ENCODE measurements at regions not wholly inside any gene's neighbourhood (a gene's known extent, or its start where the extent isn't known, plus 50 kb on each side); places are given as distances from the start of the nearest gene placed in this dataset.
"Not testable (repeated sequence)": the region's sequence is repeated elsewhere in the genome, so short reads cannot be mapped to it uniquely, and the experiment has no call there.

DNA sequence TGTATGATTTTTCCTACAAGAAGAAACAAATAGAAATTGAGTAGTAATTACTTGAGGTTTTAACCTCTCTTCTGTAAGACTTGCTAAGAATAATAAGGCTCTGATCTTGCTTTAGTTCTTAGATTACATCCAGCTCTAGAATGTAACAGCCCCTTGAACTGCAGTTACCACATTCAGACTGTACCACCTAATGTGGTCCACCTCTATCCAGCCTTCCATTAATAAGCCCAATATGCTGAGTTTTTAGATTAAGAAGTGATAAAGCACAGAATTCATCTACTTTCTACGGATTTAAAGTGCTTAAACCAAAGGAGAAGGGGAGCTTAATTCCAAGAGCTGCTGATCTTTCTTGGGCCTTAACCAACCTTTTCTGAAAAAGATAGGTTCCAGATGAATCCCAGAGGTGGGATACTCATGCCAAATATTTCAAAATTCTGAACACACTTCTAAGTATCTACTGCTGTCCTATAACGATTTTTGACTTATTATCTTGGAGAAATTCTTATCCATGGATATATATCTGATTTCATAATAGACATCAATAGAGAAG, 131.5 kb downstream of the ZNF608 start:
- DNase-seq: no peak

DNA sequence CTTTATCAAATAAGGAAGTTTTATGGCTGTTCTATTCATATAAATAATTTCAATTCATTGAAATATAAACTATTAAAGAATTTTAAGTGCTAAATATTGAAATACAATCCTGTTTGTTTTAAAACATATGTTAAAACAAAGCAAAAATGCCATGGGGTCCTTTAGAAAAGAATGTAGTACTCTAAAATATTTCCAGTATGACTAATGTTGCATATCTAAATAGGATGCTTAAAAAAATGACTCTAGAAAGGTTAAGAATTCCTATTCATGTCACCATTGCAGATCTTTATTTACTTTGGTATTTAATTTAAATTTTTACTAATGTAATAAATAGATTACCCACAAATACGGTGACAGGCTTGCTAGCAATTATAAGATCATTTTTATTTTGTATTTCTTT, 132.3 kb downstream of the ZNF608 start:
- DNase-seq: no peak

GRCh38 chr5:124613273-124613953, 133.0 kb downstream of the ZNF608 start:
- no peak for DNase-seq

GRCh38 chr5:124612023-124612422, 134.4 kb downstream of the ZNF608 start:
- DNase-seq: no peak

DNA sequence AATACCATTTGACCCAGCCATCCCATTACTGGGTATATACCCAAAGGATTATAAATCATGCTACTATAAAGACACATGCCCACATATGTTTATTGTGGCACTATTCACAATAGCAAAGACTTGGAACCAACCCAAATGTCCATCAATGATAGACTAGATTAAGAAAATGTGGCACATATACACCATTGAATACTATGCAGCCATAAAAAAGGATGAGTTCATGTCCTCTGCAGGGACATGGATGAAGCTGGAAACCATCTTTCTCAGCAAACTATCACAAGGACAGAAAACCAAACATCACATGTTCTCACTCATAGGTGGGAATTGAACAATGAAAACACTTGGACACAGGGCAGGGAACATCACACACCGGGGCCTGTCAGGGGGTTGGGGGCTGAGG, 135.2 kb downstream of the ZNF608 start:
- DNase-seq: not testable (repeated sequence)

- not testable (repeated sequence) for DNase-seq
These were observed 136.8 kb downstream of the ZNF608 start for GRCh38 chr5:124609685-124610084.

DNA sequence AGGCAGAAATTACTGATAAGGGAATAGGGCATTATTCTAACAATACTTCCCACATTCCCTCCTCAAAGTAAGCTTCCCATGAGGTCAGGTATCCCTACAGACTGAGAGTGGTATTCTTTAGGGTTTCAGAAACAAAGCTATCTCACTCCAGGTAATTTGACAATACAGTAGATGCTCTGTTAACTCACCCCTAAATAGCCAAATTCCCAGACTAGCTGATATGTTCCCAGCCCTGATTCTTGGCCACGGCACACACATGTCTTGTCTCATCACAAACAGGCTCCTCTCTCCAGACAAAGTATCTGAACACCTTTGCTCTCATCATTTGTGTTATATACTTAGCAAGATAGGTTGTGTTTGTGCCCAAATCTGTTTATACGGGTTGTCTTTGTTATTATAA, 139.9 kb downstream of the ZNF608 start:
- no peak for DNase-seq

DNA sequence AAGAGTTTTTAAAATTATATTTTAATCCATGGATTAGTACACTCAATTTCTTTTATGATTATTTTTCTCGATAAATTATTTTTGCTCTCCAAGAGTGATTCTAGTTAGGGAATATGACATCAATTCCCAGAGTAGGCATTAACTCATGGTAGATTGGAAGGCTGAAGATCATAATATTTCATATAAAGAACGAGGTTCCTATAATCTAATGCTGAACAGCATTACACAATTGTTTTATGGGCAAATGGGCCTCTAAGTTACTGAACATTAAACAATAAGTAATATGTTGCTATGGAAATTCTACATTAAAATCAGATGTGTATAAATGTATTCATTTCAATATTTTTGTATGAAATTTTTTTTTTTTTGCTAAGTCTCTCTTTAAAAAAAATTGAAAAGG, 140.3 kb downstream of the ZNF608 start:
- DNase-seq: no peak

- DNase-seq: peak; percentile 13
These were observed 140.9 kb downstream of the ZNF608 start for GRCh38 chr5:124605541-124605940.

DNA sequence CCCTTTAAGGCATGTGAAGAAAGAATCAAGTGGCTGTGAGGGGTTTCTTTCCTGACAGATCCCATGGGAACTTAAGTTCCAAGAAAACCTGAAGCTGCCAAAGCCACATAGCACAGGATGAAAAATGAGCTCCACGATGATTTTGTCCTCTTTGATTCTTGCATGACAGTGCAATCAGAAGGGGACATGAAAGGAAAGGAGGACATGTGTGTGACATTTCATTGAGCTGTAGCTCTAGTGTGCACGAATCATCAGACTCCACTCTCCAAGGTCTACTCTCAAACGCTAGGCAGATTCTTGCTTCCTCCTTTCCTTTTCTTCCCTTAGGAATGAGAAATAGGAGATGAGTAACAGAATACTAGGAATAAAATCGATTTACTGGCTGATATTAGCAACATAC, 142.0 kb downstream of the ZNF608 start:
- DNase-seq: no peak

- DNase-seq: no peak
These were observed 143.4 kb downstream of the ZNF608 start for GRCh38 chr5:124602925-124603650.

DNA sequence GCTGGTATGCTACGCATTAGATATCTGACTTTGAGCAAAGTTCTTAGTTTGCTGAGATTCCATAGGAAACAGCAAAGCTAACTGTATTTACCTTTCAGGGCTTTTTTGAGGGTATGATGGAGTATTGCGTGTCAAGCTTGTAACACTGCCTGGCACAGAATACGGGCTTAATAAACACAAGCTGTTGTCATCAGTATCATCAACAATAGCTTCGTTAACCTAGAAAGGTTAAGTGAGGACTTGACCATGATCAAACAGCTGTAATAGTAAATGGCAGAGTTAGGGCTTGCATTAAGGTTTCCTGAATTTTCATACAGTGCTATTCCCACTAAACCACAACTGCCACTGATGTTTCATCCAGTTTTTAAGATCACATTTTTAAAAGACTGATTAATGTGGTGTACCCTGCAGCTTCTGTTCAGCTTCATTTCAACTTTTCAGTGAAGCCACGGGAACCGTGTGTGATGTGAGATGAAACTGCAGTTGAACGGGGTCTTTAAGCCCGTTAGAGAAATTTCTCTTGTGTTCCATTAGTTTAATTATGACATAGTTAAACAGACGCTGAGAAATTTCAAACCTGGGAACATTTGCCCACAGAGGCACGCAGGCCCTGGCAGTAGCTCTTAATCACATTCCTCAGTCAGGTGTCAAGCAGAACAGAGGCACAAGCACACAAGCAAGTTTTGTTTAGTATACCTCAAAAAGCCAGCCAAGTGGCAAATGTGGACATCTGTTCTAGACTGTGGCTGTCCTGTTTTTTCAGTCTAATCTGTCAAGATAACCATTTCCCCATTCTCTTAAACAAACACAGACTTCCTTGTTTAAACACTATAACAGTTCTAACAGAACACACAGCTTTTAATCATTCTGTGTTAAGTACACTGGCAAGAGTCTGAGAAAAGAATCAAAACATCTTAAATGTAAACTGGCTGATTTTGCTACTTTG, 147.1 kb downstream of the ZNF608 start:
- DNase-seq: peak; percentile 20

- no peak for DNase-seq
These were observed 149.6 kb downstream of the ZNF608 start for GRCh38 chr5:124596595-124597421.

DNA sequence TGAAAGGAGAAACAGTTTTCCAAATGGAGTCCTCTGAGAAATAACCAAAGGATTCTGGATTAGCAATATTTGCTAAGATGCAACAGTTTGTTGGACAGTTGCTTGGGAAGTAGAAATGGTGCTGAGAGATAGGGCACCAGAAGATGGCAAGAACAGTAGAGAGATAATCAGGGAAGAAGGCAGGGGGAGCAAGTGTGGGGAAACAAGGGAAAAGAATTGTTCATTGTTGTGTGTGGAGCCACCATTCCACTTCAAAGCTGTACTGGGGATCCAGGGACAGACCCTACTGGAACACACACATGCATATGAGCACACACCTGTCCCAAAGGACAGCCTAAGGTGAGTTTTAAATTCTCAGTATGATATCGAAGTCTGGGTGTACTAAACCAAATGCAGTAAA, 152.5 kb downstream of the ZNF608 start:
- no peak for DNase-seq

- no peak for DNase-seq
These were observed 153.5 kb downstream of the ZNF608 start for GRCh38 chr5:124592891-124593290.

GRCh38 chr5:124591583-124591982, 154.9 kb downstream of the ZNF608 start:
- no peak for DNase-seq

DNA sequence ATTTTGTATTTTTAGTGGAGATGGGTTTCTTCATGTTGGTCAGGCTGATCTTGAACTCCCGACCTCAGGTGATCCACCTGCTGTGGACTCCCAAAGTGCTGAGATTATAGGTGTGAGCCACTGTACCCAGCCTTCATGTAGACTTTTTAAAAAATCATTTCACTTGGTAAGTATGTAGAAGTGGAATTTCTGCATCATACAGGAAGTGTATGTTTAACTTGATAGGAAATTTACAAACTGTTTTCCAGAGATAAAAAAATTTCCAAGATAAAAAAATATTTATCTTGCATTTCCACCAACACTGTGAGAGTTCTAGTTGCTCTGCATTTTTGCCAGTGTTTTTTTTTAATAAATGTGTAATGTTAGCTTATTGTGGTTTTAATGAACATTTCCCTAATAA, 155.8 kb downstream of the ZNF608 start:
- DNase-seq: no peak

DNA sequence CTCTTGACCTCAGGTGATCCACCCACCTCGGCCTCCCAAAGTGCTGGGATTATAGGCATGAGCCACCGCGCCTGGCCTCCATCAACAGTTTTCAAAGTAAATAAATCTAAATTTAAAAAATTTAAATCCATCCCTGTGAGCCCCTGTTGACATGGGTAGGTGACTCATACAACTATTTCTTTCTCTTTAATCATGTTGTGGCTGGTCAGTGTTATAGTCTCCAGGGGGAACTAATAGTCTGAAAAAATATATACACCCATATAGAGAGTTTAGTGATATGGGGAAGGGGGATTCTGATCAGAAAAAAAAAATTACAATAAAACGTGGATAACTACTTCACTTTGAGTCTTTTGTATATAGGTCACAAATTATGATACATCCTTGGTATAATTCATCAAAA, 159.2 kb downstream of the ZNF608 start:
- no peak for DNase-seq

DNA sequence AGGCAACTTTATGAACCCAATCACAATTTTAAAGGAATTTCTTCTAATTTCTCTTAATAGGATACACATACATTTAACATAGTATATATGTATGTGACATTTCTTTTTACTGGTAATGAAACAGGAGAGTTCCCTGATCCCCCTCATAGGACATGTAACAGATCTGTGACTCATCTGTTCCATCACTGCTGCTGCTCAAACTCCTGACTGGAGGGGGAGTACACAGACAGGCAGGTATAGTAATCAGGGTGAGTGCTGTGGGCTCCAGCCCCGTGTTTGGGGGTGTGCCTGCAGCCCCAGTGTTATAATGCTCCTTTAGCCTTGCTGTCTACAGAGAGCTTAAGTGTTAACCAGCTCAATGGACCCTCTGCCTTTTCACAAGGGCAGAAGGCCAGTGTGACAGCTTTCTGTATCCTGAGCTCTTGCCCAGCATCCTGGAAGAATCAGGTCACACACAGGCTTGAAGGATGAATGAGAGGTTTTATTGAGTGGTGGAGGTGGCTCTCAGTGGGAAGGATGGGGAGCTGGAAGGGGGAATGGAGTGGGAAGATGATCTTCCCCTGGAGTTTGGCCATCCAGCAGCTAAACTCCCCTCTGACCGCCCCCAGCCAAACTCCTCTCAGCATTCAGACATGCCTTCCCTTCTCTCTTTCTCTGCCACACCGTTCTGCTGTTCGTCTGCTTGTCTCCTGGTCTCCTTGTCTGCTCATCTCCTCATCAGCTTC, 161.3 kb downstream of the ZNF608 start:
- DNase-seq: no peak

GRCh38 chr5:124583469-124584350, 162.7 kb downstream of the ZNF608 start:
- DNase-seq: peak; percentile 55

- no peak for DNase-seq
These were observed 163.9 kb downstream of the ZNF608 start for GRCh38 chr5:124582561-124582840.
